SH-SY5Y (cell line): ENCODE measurements at regions not wholly inside any gene's neighbourhood (a gene's known extent, or its start where the extent isn't known, plus 50 kb on each side); places are given as distances from the start of the nearest gene placed in this dataset.

Experiments used
- GATA2 ChIP-seq: IDR thresholded peaks from 2 replicates; pipeline ENCODE4 v1.6.1; 2011; ENCODE audit warnings: mild to moderate bottlenecking, low read depth, low read length
- GATA3 ChIP-seq: IDR thresholded peaks from 2 replicates; pipeline ENCODE4 v1.6.1; 2011; ENCODE audit warnings: low read depth, mild to moderate bottlenecking, low read length, moderate library complexity

GRCh38 chr7:24137338-24137737 lies 146.7 kb upstream of the NPY start:
- TF ChIP-seq GATA3 (no peak), GATA2 (no peak)

GRCh38 chr7:24138343-24138742 lies 145.6 kb upstream of the NPY start:
- no peak for TF ChIP-seq GATA3
- no peak for TF ChIP-seq GATA2

GRCh38 chr7:24140001-24140400 lies 144.0 kb upstream of the NPY start:
- TF ChIP-seq GATA3: no peak
- no peak for TF ChIP-seq GATA2

GRCh38 chr7:24141874-24142509 lies 142.0 kb upstream of the NPY start:
- TF ChIP-seq GATA3: no peak

GRCh38 chr7:24143547-24143946 lies 140.4 kb upstream of the NPY start:
- no peak for TF ChIP-seq GATA3
- no peak for TF ChIP-seq GATA2

- TF ChIP-seq GATA2: no peak
Measured at GRCh38 chr7:24151944-24152343, 132.0 kb upstream of the NPY start.

- no peak for TF ChIP-seq GATA2
- no peak for TF ChIP-seq GATA3
Measured at GRCh38 chr7:24152356-24152755, 131.6 kb upstream of the NPY start.

- TF ChIP-seq GATA2 (no peak), GATA3 (no peak)
Measured at GRCh38 chr7:24152877-24153472, 131.0 kb upstream of the NPY start.

- no peak for TF ChIP-seq GATA3
- TF ChIP-seq GATA2: no peak
Measured at GRCh38 chr7:24157666-24158065, 126.3 kb upstream of the NPY start.

- TF ChIP-seq GATA3: no peak
- no peak for TF ChIP-seq GATA2
Measured at GRCh38 chr7:24158975-24159374, 125.0 kb upstream of the NPY start.

GRCh38 chr7:24164401-24164800 lies 119.6 kb upstream of the NPY start:
- no peak for TF ChIP-seq GATA2
- TF ChIP-seq GATA3: no peak

GRCh38 chr7:24169077-24169624 lies 114.8 kb upstream of the NPY start:
- TF ChIP-seq GATA3 (no peak), GATA2 (no peak)

- no peak for TF ChIP-seq GATA2
- no peak for TF ChIP-seq GATA3
Measured at GRCh38 chr7:24172856-24173255, 111.1 kb upstream of the NPY start.

GRCh38 chr7:24175603-24176002 lies 108.4 kb upstream of the NPY start:
- no peak for TF ChIP-seq GATA3
- no peak for TF ChIP-seq GATA2

- TF ChIP-seq GATA2 (no peak), GATA3 (no peak)
Measured at GRCh38 chr7:24178811-24179570, 105.0 kb upstream of the NPY start.
